ENCODE measurements at regions not wholly inside any gene's neighbourhood (a gene's known extent, or its start where the extent isn't known, plus 50 kb on each side); places are given as distances from the start of the nearest gene placed in this dataset.
A peak's percentile ranks its signal among the peaks of the same experiment; 100 is the strongest.

- Mint-ChIP-seq H3K27me3 (no peaks in the 10 kb centered on the region), H3K27ac (no peak overlapping the region), H3K9me3 (no peaks in the 10 kb centered on the region), H3K4me3 (no peak overlapping the region), H3K36me3 (ENCODE audit: low read depth) (no peaks in the 10 kb centered on the region), H3K4me1 (no peaks in the 10 kb centered on the region)
- ATAC-seq (replicated peaks) = peak; percentile 88
Measured at GRCh38 chr1:60281360-60281932, 207.9 kb upstream of the C1orf87 start.

GRCh38 chr1:60280819-60281218 lies 207.2 kb upstream of the C1orf87 start:
- Mint-ChIP-seq H3K9me3 (no peaks in the 10 kb centered on the region), H3K27ac (no peak overlapping the region), H3K4me3 (no peak overlapping the region), H3K36me3 (ENCODE audit: low read depth) (no peaks in the 10 kb centered on the region), H3K4me1 (no peaks in the 10 kb centered on the region), H3K27me3 (no peaks in the 10 kb centered on the region)
- peak; percentile 9 for ATAC-seq (replicated peaks)

- Mint-ChIP-seq H3K27me3 (no peaks in the 10 kb centered on the region), H3K27ac (no peak overlapping the region), H3K9me3 (no peaks in the 10 kb centered on the region), H3K4me3 (no peak overlapping the region), H3K4me1 (no peaks in the 10 kb centered on the region), H3K36me3 (ENCODE audit: low read depth) (no peaks in the 10 kb centered on the region)
- ATAC-seq (replicated peaks) = no peak
Measured at GRCh38 chr1:60280256-60280655, 206.7 kb upstream of the C1orf87 start.

GRCh38 chr1:60279798-60280197 lies 206.2 kb upstream of the C1orf87 start:
- Mint-ChIP-seq H3K9me3 (no peaks in the 10 kb centered on the region), H3K4me1 (no peaks in the 10 kb centered on the region), H3K36me3 (ENCODE audit: low read depth) (no peaks in the 10 kb centered on the region), H3K4me3 (no peak overlapping the region), H3K27me3 (no peaks in the 10 kb centered on the region), H3K27ac (no peak overlapping the region)
- no peak for ATAC-seq (replicated peaks)

- Mint-ChIP-seq H3K9me3 (no peaks in the 10 kb centered on the region), H3K36me3 (ENCODE audit: low read depth) (no peaks in the 10 kb centered on the region), H3K27ac (no peak overlapping the region), H3K4me1 (no peaks in the 10 kb centered on the region), H3K27me3 (no peaks in the 10 kb centered on the region), H3K4me3 (no peak overlapping the region)
- no peak for ATAC-seq (replicated peaks)
Measured at GRCh38 chr1:60277269-60277668, 203.7 kb upstream of the C1orf87 start.

- Mint-ChIP-seq H3K9me3 (no peaks in the 10 kb centered on the region), H3K27ac (no peak overlapping the region), H3K27me3 (no peaks in the 10 kb centered on the region), H3K4me1 (no peaks in the 10 kb centered on the region), H3K4me3 (no peak overlapping the region), H3K36me3 (ENCODE audit: low read depth) (no peaks in the 10 kb centered on the region)
- ATAC-seq (replicated peaks) = no peak
Measured at GRCh38 chr1:60274422-60275290, 201.1 kb upstream of the C1orf87 start.

- H3K4me3 Mint-ChIP-seq = no peak overlapping the region
- H3K9me3 Mint-ChIP-seq = no peaks in the 10 kb centered on the region
- no peak for ATAC-seq (replicated peaks)
- no peak overlapping the region for H3K27ac Mint-ChIP-seq
- H3K27me3 Mint-ChIP-seq = no peaks in the 10 kb centered on the region
- H3K4me1 Mint-ChIP-seq = no peaks in the 10 kb centered on the region
- no peaks in the 10 kb centered on the region for H3K36me3 Mint-ChIP-seq (ENCODE audit: low read depth)
Measured at GRCh38 chr1:60273185-60273584, 199.6 kb upstream of the C1orf87 start.

GRCh38 chr1:60271041-60271440 lies 197.5 kb upstream of the C1orf87 start:
- Mint-ChIP-seq H3K4me3 (no peak overlapping the region), H3K36me3 (ENCODE audit: low read depth) (no peaks in the 10 kb centered on the region), H3K27ac (no peak overlapping the region), H3K9me3 (no peaks in the 10 kb centered on the region), H3K27me3 (no peaks in the 10 kb centered on the region), H3K4me1 (no peaks in the 10 kb centered on the region)
- ATAC-seq (replicated peaks) = no peak

- no peak for ATAC-seq (replicated peaks)
Measured at GRCh38 chr1:60268451-60268850, 194.9 kb upstream of the C1orf87 start.

GRCh38 chr1:60265560-60266535 lies 192.3 kb upstream of the C1orf87 start:
- no peak for ATAC-seq (replicated peaks)
- Mint-ChIP-seq H3K27ac (no peak overlapping the region), H3K36me3 (ENCODE audit: low read depth) (no peaks in the 10 kb centered on the region), H3K27me3 (no peaks in the 10 kb centered on the region), H3K4me3 (no peak overlapping the region), H3K4me1 (no peaks in the 10 kb centered on the region), H3K9me3 (no peaks in the 10 kb centered on the region)

More at GRCh38 chr1:60268451-60268850, 194.9 kb upstream of the C1orf87 start:
- no peak overlapping the region for H3K4me3 Mint-ChIP-seq
- no peaks in the 10 kb centered on the region for H3K9me3 Mint-ChIP-seq
- no peaks in the 10 kb centered on the region for H3K36me3 Mint-ChIP-seq (ENCODE audit: low read depth)
- no peaks in the 10 kb centered on the region for H3K4me1 Mint-ChIP-seq
- no peaks in the 10 kb centered on the region for H3K27me3 Mint-ChIP-seq
- no peak overlapping the region for H3K27ac Mint-ChIP-seq

- Mint-ChIP-seq H3K36me3 (ENCODE audit: low read depth) (no peaks in the 10 kb centered on the region), H3K27me3 (no peaks in the 10 kb centered on the region), H3K4me1 (no peaks in the 10 kb centered on the region), H3K9me3 (no peaks in the 10 kb centered on the region), H3K27ac (no peak overlapping the region), H3K4me3 (no peak overlapping the region)
- ATAC-seq (replicated peaks) = no peak
Measured at GRCh38 chr1:60262701-60263100, 189.1 kb upstream of the C1orf87 start.

GRCh38 chr1:60257531-60257930 lies 184.0 kb upstream of the C1orf87 start:
- ATAC-seq (replicated peaks) = no peak
- H3K4me1 Mint-ChIP-seq = no peaks in the 10 kb centered on the region
- no peaks in the 10 kb centered on the region for H3K9me3 Mint-ChIP-seq
- no peak overlapping the region for H3K27ac Mint-ChIP-seq
- no peaks in the 10 kb centered on the region for H3K36me3 Mint-ChIP-seq (ENCODE audit: low read depth)
- no peak overlapping the region for H3K4me3 Mint-ChIP-seq
- no peaks in the 10 kb centered on the region for H3K27me3 Mint-ChIP-seq

- Mint-ChIP-seq H3K27ac (no peak overlapping the region), H3K4me3 (no peak overlapping the region), H3K4me1 (no peaks in the 10 kb centered on the region), H3K36me3 (ENCODE audit: low read depth) (no peaks in the 10 kb centered on the region), H3K27me3 (no peaks in the 10 kb centered on the region), H3K9me3 (no peaks in the 10 kb centered on the region)
- no peak for ATAC-seq (replicated peaks)
Measured at GRCh38 chr1:60255565-60255964, 182.0 kb upstream of the C1orf87 start.

GRCh38 chr1:60251426-60251825 lies 177.9 kb upstream of the C1orf87 start:
- no peak for ATAC-seq (replicated peaks)
- H3K27me3 Mint-ChIP-seq = peaks cover under 1% of the 10 kb centered on the region
- no peak overlapping the region for H3K4me3 Mint-ChIP-seq
- H3K4me1 Mint-ChIP-seq = no peaks in the 10 kb centered on the region
- H3K36me3 Mint-ChIP-seq (ENCODE audit: low read depth) = no peaks in the 10 kb centered on the region
- H3K27ac Mint-ChIP-seq = no peak overlapping the region
- no peaks in the 10 kb centered on the region for H3K9me3 Mint-ChIP-seq
